ENCODE measurements at regions not wholly inside any gene's neighbourhood (a gene's known extent, or its start where the extent isn't known, plus 50 kb on each side); places are given as distances from the start of the nearest gene placed in this dataset.

- no peaks in the 10 kb centered on the region for H3K36me3 Mint-ChIP-seq (ENCODE audit: low read depth, unreplicated experiment)
- H3K27me3 Mint-ChIP-seq (ENCODE audit: unreplicated experiment): peaks cover 2% of the 10 kb centered on the region
- no peak overlapping the region for H3K4me3 Mint-ChIP-seq (ENCODE audit: unreplicated experiment)
- TF ChIP-seq CTCF (IDR thresholded peaks at IDR 0.05; ENCODE audit: unreplicated experiment): no peak
- H3K4me1 Mint-ChIP-seq (ENCODE audit: unreplicated experiment): no peaks in the 10 kb centered on the region
- DNase-seq (ENCODE audit: low spot score): no peak
- H3K9me3 Mint-ChIP-seq (ENCODE audit: unreplicated experiment): no peaks in the 10 kb centered on the region
- no peak overlapping the region for H3K27ac Mint-ChIP-seq (ENCODE audit: unreplicated experiment)
Measured at GRCh38 chr6:145485288-145485687, 250.0 kb downstream of the EPM2A start.

DNA sequence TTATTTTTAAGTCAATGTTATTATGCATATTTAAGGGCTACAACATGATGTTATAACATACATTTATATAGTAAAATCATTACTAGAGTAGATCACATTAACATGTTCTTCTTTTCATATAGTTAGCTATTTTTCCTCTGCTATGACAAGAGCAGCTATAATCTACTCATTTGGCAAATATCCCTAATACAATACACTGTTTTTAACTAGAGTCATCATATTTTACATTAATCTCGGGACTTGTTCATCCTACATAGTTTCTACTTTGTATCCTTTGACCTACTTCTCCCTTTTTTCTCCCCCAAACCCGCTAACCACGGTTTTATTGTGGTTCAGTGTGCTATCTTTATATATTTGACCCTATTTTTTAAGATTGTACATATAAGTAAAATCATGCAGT is 249.0 kb downstream of the EPM2A start:
- TF ChIP-seq CTCF (IDR thresholded peaks at IDR 0.05; ENCODE audit: unreplicated experiment): no peak
- Mint-ChIP-seq H3K9me3 (ENCODE audit: unreplicated experiment) (no peaks in the 10 kb centered on the region), H3K4me1 (ENCODE audit: unreplicated experiment) (no peaks in the 10 kb centered on the region), H3K27ac (ENCODE audit: unreplicated experiment) (no peak overlapping the region), H3K27me3 (ENCODE audit: unreplicated experiment) (peaks cover 2% of the 10 kb centered on the region), H3K36me3 (ENCODE audit: low read depth, unreplicated experiment) (no peaks in the 10 kb centered on the region), H3K4me3 (ENCODE audit: unreplicated experiment) (no peak overlapping the region)
- DNase-seq (ENCODE audit: low spot score): no peak

DNA sequence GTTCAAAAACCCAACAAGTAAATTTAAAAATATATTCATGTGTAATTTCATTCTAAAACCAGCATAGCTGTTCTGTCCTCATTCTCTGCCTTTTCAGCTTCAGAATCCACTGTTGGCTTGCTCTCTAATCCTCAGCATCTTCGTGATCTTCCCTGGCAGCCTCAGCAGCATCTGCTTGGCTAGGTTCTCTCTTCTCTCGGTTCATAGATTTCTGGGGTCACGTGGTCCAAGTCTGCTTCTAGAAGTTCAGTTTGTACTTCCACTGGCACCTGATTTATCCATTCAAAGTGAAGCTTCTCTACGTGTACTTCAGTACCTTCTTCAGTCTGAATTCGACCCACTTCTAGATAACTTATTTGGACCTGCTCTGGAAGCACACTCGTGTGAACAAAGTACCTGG is 245.7 kb downstream of the EPM2A start:
- H3K9me3 Mint-ChIP-seq (ENCODE audit: unreplicated experiment): no peaks in the 10 kb centered on the region
- no peak overlapping the region for H3K4me3 Mint-ChIP-seq (ENCODE audit: unreplicated experiment)
- peaks cover 4% of the 10 kb centered on the region for H3K27me3 Mint-ChIP-seq (ENCODE audit: unreplicated experiment)
- H3K4me1 Mint-ChIP-seq (ENCODE audit: unreplicated experiment): no peaks in the 10 kb centered on the region
- TF ChIP-seq CTCF (IDR thresholded peaks at IDR 0.05; ENCODE audit: unreplicated experiment): no peak
- no peak overlapping the region for H3K27ac Mint-ChIP-seq (ENCODE audit: unreplicated experiment)
- DNase-seq (ENCODE audit: low spot score): no peak
- no peaks in the 10 kb centered on the region for H3K36me3 Mint-ChIP-seq (ENCODE audit: low read depth, unreplicated experiment)

GRCh38 chr6:145490068-145490467 is 245.3 kb downstream of the EPM2A start:
- H3K4me1 Mint-ChIP-seq (ENCODE audit: unreplicated experiment): no peaks in the 10 kb centered on the region
- no peak for TF ChIP-seq CTCF (IDR thresholded peaks at IDR 0.05; ENCODE audit: unreplicated experiment)
- H3K36me3 Mint-ChIP-seq (ENCODE audit: low read depth, unreplicated experiment): no peaks in the 10 kb centered on the region
- DNase-seq (ENCODE audit: low spot score): no peak
- H3K9me3 Mint-ChIP-seq (ENCODE audit: unreplicated experiment): no peaks in the 10 kb centered on the region
- peaks cover 4% of the 10 kb centered on the region for H3K27me3 Mint-ChIP-seq (ENCODE audit: unreplicated experiment)
- H3K4me3 Mint-ChIP-seq (ENCODE audit: unreplicated experiment): no peak overlapping the region
- H3K27ac Mint-ChIP-seq (ENCODE audit: unreplicated experiment): no peak overlapping the region

DNA sequence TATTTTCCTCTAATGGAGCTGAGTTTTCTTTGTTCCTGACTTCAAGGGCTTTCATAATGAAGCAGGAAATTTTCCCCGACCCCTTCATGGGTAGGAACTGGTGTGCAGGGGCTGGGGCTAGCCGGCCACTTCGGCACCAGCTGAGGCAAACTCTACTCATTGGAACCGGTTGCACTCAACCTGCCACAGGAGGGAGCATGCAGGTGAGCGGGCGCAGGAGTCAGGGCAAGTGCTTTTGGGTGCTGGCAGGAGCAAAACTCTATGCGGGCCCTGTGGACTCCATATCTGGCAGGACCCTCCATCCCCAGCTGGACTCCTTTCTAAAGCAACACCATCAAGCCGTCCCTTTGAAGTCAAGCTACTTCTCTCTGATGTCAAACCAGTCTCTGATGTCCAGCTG is 244.2 kb downstream of the EPM2A start:
- TF ChIP-seq CTCF (IDR thresholded peaks at IDR 0.05; ENCODE audit: unreplicated experiment): no peak
- Mint-ChIP-seq H3K27me3 (ENCODE audit: unreplicated experiment) (peaks cover 1% of the 10 kb centered on the region), H3K4me1 (ENCODE audit: unreplicated experiment) (no peaks in the 10 kb centered on the region), H3K4me3 (ENCODE audit: unreplicated experiment) (no peak overlapping the region), H3K36me3 (ENCODE audit: low read depth, unreplicated experiment) (no peaks in the 10 kb centered on the region), H3K27ac (ENCODE audit: unreplicated experiment) (no peak overlapping the region), H3K9me3 (ENCODE audit: unreplicated experiment) (no peaks in the 10 kb centered on the region)
- DNase-seq (ENCODE audit: low spot score): no peak

Data from endothelial cell (in vitro differentiated cells).